AG04450 (cell line): ENCODE measurements at regions not wholly inside any gene's neighbourhood (a gene's known extent, or its start where the extent isn't known, plus 50 kb on each side); places are given as distances from the start of the nearest gene placed in this dataset.

ENCODE experiments used
- CTCF ChIA-PET: fragments of 300-600, 350-600 bp; formaldehyde crosslinking; extraction: SDS; loops from one replicate; lab custom pipeline; 2022; ENCODE audit warnings: antibody characterized with exemption, inconsistent platforms; lab: Charles Lee
- POLR2A ChIA-PET: fragments of 350-600 bp; formaldehyde crosslinking; extraction: SDS; loops from one replicate; lab custom pipeline; 2021; ENCODE audit warnings: antibody characterized with exemption, inconsistent platforms; lab: Yijun Ruan, JAX
- DNase-seq: peaks from one replicate; pipeline ENCODE4 v3.0.0-alpha.2; 2011; ENCODE audit warnings: low read depth, low spot score
- H3K27ac ChIP-seq: one replicate; pipeline ENCODE4 v1.5.1; 2012; ENCODE audit warnings: low read depth, low read length, control low read depth
- H3K27me3 ChIP-seq: one replicate; pipeline ENCODE4 v1.6.0; 2012; ENCODE audit warnings: low read length; ENCODE audit not compliant: control insufficient read depth, insufficient read depth
- H3K4me3 ChIP-seq: 2 replicates; pipeline ENCODE4 v1.5.1; 2011; ENCODE audit warnings: mild to moderate bottlenecking, low read depth, low read length, control low read depth
- H3K9me3 ChIP-seq: 2 replicates; pipeline ENCODE4 v1.5.1; 2012; ENCODE audit warnings: low read length; ENCODE audit not compliant: control insufficient read depth, insufficient read depth
- CTCF ChIP-seq: IDR thresholded peaks from 2 replicates; pipeline ENCODE4 v1.5.1; 2011; ENCODE audit warnings: low read depth, low read length, control low read depth, inconsistent platforms

- no peak overlapping the region for H3K27ac ChIP-seq
- no peak for DNase-seq
- peaks cover 9% of the 10 kb centered on the region for H3K27me3 ChIP-seq
- POLR2A ChIA-PET: no interaction called here
- CTCF ChIA-PET: no interaction called here
- H3K9me3 ChIP-seq: no peaks in the 10 kb centered on the region
- no peak overlapping the region for H3K4me3 ChIP-seq
- TF ChIP-seq CTCF: no peak
Measured at GRCh38 chr16:65608455-65608854, 486.6 kb upstream of the CDH11 start.

- Histone ChIP-seq H3K27me3 (peaks cover 9% of the 10 kb centered on the region), H3K4me3 (no peak overlapping the region), H3K9me3 (no peaks in the 10 kb centered on the region), H3K27ac (no peak overlapping the region)
- no peak for TF ChIP-seq CTCF
- ChIA-PET POLR2A (no interaction called here), CTCF (no interaction called here)
- DNase-seq: no peak
Measured at GRCh38 chr16:65604771-65605170, 482.9 kb upstream of the CDH11 start.

- TF ChIP-seq CTCF: no peak
- Histone ChIP-seq H3K27me3 (peaks cover 9% of the 10 kb centered on the region), H3K4me3 (no peak overlapping the region), H3K9me3 (no peaks in the 10 kb centered on the region), H3K27ac (no peak overlapping the region)
- CTCF ChIA-PET: no interaction called here
- POLR2A ChIA-PET: no interaction called here
- no peak for DNase-seq
Measured at GRCh38 chr16:65601781-65602180, 479.9 kb upstream of the CDH11 start.

- Histone ChIP-seq H3K4me3 (no peak overlapping the region), H3K27me3 (peaks cover 2% of the 10 kb centered on the region), H3K27ac (no peak overlapping the region), H3K9me3 (no peaks in the 10 kb centered on the region)
- no peak for TF ChIP-seq CTCF
- ChIA-PET CTCF (no interaction called here), POLR2A (no interaction called here)
- DNase-seq: no peak
Measured at GRCh38 chr16:65600629-65601028, 478.8 kb upstream of the CDH11 start.

GRCh38 chr16:65600046-65600445, 478.2 kb upstream of the CDH11 start:
- POLR2A ChIA-PET: no interaction called here
- TF ChIP-seq CTCF: no peak
- Histone ChIP-seq H3K27ac (no peak overlapping the region), H3K27me3 (peaks cover 2% of the 10 kb centered on the region), H3K4me3 (no peak overlapping the region), H3K9me3 (no peaks in the 10 kb centered on the region)
- DNase-seq: no peak
- CTCF ChIA-PET: no interaction called here
